Large intestine (tissue), 3 donors: ENCODE measurements at regions not wholly inside any gene's neighbourhood (a gene's known extent, or its start where the extent isn't known, plus 50 kb on each side); places are given as distances from the start of the nearest gene placed in this dataset.
"Not testable (repeated sequence)": the region's sequence is repeated elsewhere in the genome, so short reads cannot be mapped to it uniquely, and the experiment has no call there.

Experiments
- DNase-seq, 2 donors: peaks; one replicate each; pipeline versions ENCODE4 v3.0.0 to v3.0.0-alpha.2; 2013
- H3K27ac ChIP-seq: one replicate; pipeline ENCODE4 v1.5.1; 2013; ENCODE audit warnings: low read length
- H3K27me3 ChIP-seq: 2 replicates; pipeline ENCODE4 v1.6.1; 2013; ENCODE audit warnings: low read length; ENCODE audit not compliant: control insufficient read depth, insufficient read depth
- H3K36me3 ChIP-seq: 2 replicates; pipeline ENCODE4 v1.6.1; 2013; ENCODE audit warnings: low read length; ENCODE audit not compliant: control insufficient read depth, insufficient read depth
- H3K4me1 ChIP-seq: one replicate; pipeline ENCODE4 v1.6.1; 2013; ENCODE audit warnings: low read length; ENCODE audit not compliant: control insufficient read depth, insufficient read depth
- H3K4me3 ChIP-seq: one replicate; pipeline ENCODE4 v1.5.1; 2013; ENCODE audit warnings: low read length
- H3K9me3 ChIP-seq: one replicate; pipeline ENCODE4 v1.6.1; 2013; ENCODE audit warnings: mild to moderate bottlenecking, low read depth, low read length, moderate library complexity; ENCODE audit not compliant: control insufficient read depth
- WGBS: methylation state at CpG from one replicate; pipeline ENCODE4 v1.1.5; 2013; ENCODE audit warnings: low lambda C conversion rate; ENCODE audit not compliant: insufficient coverage; 5-methylcytosine and 5-hydroxymethylcytosine counted together

DNA sequence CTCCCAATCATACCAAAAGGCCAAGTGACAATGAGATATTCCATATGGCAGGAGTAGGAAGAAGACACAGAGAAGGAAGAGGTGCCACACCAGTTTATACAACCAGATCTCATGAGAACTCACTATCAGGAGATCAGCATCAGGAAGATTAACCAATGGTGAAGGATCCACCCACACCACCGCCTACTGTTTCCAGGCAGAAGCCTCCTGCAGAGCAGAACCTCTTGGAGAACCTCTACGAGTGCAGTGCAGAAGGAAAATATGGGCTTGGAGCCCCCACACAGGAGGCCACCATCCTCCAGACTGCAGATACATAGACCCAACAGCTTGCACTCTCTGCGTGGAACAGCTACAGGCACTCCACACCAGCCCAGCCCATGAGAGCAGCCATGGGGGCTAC is 264.4 kb downstream of the POTED start:
- WGBS: no CpG with 5 or more reads among the region's 3 CpGs
- not testable (repeated sequence) for H3K9me3 ChIP-seq, H3K4me1 ChIP-seq, H3K36me3 ChIP-seq, DNase-seq, H3K4me3 ChIP-seq, H3K27me3 ChIP-seq, H3K27ac ChIP-seq

GRCh38 chr21:13854638-13855037 is 245.1 kb downstream of the POTED start:
- no CpG with 5 or more reads among the region's 7 CpGs for WGBS
- Histone ChIP-seq H3K9me3 (no peaks in the 10 kb centered on the region), H3K27ac (no peak overlapping the region), H3K27me3 (no peaks in the 10 kb centered on the region), H3K4me1 (no peaks in the 10 kb centered on the region), H3K4me3 (no peak overlapping the region), H3K36me3 (no peaks in the 10 kb centered on the region)
- DNase-seq: no peak

DNA sequence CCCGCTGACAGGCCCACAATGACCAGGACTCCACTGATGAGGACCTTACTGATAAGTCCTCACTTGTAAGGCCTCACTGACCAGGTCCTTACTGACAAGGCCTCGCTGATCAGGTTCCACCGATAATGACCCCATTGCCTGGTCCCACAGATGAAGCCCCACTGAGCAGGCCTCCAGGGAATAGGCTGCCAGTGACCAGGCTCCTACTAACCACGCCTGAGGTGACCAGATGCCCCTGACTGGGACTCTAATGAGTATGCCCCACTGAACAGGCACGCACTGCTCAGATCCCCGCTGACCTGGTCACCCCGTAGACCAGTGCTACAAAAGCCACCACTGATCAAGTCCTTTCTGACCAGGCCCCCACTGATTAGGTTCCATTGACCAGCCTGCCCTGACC is 241.2 kb downstream of the POTED start:
- H3K4me3 ChIP-seq, H3K27me3 ChIP-seq, DNase-seq, H3K4me1 ChIP-seq, H3K27ac ChIP-seq, H3K36me3 ChIP-seq, H3K9me3 ChIP-seq: not testable (repeated sequence)
- WGBS: no CpG with 5 or more reads among the region's 7 CpGs

DNA sequence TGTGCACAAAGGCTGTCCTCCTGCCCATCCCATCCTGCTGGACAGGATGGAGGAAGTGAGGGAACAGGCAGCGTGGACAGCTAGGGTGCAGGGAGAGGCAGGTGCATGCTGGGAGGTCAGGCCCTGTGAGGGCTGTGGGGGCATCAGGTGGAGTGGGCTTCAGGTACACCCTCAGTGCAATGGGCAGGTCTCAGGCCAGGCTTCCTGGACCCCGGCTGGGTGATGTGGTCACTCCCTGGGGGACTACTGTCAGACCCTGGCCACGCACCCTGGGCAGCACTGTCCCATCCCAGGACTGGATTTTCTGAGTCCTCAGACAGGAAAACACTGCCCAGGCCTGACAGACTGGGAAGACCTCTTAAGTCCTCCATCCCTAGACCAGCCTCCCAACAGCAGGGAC is 239.9 kb downstream of the POTED start:
- not testable (repeated sequence) for H3K27me3 ChIP-seq, H3K36me3 ChIP-seq, H3K27ac ChIP-seq, DNase-seq, H3K4me3 ChIP-seq, H3K9me3 ChIP-seq, H3K4me1 ChIP-seq
- WGBS: no CpG with 5 or more reads among the region's 3 CpGs

GRCh38 chr21:13846718-13847117 is 237.1 kb downstream of the POTED start:
- no CpG with 5 or more reads among the region's 6 CpGs for WGBS
- DNase-seq, H3K36me3 ChIP-seq, H3K27ac ChIP-seq, H3K4me3 ChIP-seq, H3K9me3 ChIP-seq, H3K4me1 ChIP-seq, H3K27me3 ChIP-seq: not testable (repeated sequence)

DNA sequence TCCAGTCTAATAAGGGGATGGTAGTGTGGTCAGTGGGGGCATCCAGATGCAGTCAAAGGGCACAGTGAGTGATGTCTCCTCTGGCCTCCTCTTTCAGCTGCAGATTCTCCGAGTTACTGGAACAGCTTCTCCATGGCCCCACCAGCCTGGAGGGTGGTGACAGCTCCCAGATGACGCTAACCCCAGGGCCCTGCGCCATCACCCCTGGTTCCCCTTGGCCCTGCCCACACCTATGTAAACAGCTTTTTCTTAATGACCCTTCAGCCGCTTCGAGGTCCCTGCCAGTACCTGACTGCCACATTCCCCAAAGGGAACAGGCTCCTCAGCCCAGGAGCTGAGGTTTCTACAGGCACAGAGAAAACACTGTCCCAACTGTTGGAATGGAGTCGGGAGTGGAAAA is 235.0 kb downstream of the POTED start:
- not testable (repeated sequence) for H3K27me3 ChIP-seq, H3K9me3 ChIP-seq, H3K27ac ChIP-seq, H3K36me3 ChIP-seq, DNase-seq, H3K4me3 ChIP-seq, H3K4me1 ChIP-seq
- no CpG with 5 or more reads among the region's 6 CpGs for WGBS

DNA sequence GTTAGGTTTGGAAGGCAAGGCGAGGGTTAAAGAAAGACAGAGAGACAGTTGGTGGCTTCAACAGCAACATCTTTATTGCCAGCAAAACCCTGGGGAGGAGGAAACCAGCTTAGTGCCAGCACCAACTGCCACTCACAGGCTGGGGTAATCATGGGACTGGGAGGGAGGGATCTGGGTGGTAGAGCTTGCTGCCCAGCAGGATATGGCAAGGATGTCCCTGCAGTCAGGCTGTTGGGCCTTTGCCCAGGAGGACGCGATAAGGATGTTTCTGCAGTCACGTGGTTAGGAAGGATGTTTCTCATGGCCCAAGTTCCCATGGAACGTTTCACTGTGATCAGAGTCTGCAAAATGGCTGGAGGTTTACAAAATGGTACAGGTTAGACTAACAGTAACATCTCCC is 233.5 kb downstream of the POTED start:
- no CpG with 5 or more reads among the region's 5 CpGs for WGBS

DNA sequence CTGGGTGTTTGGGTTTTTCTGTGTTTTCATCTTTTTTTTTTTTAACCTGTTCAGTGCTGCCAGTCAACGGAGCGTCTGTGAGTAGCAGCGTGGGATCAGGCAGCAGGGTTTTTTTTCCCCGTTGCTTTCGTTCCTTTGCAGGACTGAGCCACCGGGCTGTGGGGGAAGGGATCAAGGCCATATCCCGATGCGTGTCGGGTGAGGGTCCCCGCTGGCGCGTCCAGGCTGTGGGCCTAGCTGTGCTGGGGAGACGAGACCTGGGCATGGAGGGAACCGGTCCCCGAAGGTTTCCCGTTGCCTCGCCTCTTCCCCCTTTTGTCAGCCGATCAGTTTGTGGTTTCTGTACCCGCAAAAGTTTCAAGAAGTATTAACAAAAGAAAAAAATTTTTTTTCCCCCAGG is 218.1 kb downstream of the POTED start:
- not testable (repeated sequence) for H3K27me3 ChIP-seq, DNase-seq, H3K4me3 ChIP-seq, H3K36me3 ChIP-seq, H3K4me1 ChIP-seq, H3K27ac ChIP-seq
- peaks cover 11% of the 10 kb centered on the region for H3K9me3 ChIP-seq
- no CpG with 5 or more reads among the region's 19 CpGs for WGBS

More for the DNA sequence above, 233.5 kb downstream of the POTED start:
- not testable (repeated sequence) for H3K4me1 ChIP-seq, H3K27ac ChIP-seq, DNase-seq, H3K36me3 ChIP-seq, H3K4me3 ChIP-seq, H3K9me3 ChIP-seq, H3K27me3 ChIP-seq

DNA sequence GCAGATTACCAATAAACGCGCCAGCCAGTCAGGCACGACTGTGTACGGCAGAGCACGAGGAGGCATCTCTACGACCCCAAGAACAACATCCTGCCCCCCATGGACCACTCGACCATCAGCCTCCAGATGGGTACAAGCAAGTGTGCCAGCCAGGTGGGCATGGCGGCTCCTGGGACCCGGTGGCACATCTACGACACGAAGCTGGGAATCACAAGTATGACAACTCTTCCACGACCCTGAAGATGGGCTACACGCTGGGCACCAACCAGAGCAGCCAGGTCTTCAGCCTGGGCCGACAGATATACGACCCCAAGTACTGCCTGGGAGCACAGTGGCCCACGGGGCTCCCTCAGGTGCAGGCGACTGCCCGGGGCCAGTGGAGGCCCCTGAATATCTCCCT is 217.6 kb downstream of the POTED start:
- Histone ChIP-seq H3K36me3 (no peaks in the 10 kb centered on the region), H3K4me3 (no peak overlapping the region), H3K4me1 (no peaks in the 10 kb centered on the region), H3K9me3 (peaks cover 11% of the 10 kb centered on the region), H3K27me3 (no peaks in the 10 kb centered on the region), H3K27ac (no peak overlapping the region)
- DNase-seq: no peak
- WGBS: 100% methylated on average over 2 of the region's 18 CpGs

- not testable (repeated sequence) for H3K36me3 ChIP-seq, H3K4me3 ChIP-seq, DNase-seq, H3K4me1 ChIP-seq, H3K27ac ChIP-seq, H3K27me3 ChIP-seq
- no CpG with 5 or more reads among the region's 15 CpGs for WGBS
- peaks cover 11% of the 10 kb centered on the region for H3K9me3 ChIP-seq
Observed at GRCh38 chr21:13826511-13826910, 216.9 kb downstream of the POTED start.

DNA sequence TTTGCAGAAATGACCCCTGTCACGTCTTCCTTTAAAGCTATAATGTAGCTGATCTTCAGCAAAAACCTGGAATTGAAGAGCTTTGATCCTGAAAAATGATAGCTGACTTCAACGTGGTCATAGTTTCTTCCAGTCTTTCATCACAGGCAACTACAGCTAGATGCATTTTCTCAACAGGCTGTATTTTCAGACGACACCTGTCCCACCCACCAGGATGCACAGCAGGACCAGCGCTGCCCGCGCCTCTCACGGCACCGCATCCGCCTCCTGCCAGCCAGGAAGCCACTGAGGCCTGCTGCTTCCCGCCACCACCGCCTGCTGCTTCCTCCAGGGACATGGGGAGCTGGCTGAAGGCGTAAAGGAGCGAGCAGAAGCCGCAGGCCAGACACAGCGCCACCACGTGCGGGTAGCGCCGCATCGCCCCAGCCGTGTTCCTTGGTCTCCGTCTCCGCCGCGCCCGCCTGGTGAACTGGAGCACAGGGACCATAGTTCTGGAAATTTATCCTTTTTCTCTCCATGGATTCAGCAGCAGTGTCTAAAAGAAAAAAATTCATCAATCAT is 215.7 kb downstream of the POTED start:
- H3K27ac ChIP-seq, H3K36me3 ChIP-seq, DNase-seq, H3K4me3 ChIP-seq, H3K27me3 ChIP-seq, H3K4me1 ChIP-seq: not testable (repeated sequence)
- WGBS: no CpG with 5 or more reads among the region's 26 CpGs
- H3K9me3 ChIP-seq: peaks cover 11% of the 10 kb centered on the region
